Karpas-422 (cell line): ENCODE measurements at regions not wholly inside any gene's neighbourhood (a gene's known extent, or its start where the extent isn't known, plus 50 kb on each side); places are given as distances from the start of the nearest gene placed in this dataset.
"Not testable (repeated sequence)": the region's sequence is repeated elsewhere in the genome, so short reads cannot be mapped to it uniquely, and the experiment has no call there.

ENCODE experiments used
- DNase-seq: peaks from one replicate; pipeline ENCODE4 v3.0.0-alpha.2; 2015
- H2AFZ ChIP-seq: fragments of 200-600 bp; sonication (generic); 2 replicates; pipeline ENCODE4 v1.6.1; 2014; ENCODE audit warnings: antibody characterized with exemption, low read length, mixed read lengths
- H3K27ac ChIP-seq: fragments of 200-600 bp; sonication (generic); 2 replicates; pipeline ENCODE4 v1.5.1; 2014; ENCODE audit warnings: mild to moderate bottlenecking, low read length, moderate library complexity
- H3K27me3 ChIP-seq: fragments of 200-600 bp; sonication (generic); 2 replicates; pipeline ENCODE4 v1.6.1; 2014; ENCODE audit warnings: low read length, mixed read lengths
- H3K36me3 ChIP-seq: fragments of 200-600 bp; sonication (generic); 2 replicates; pipeline ENCODE4 v1.6.1; 2014; ENCODE audit warnings: low read length, mixed read lengths; ENCODE audit not compliant: insufficient read depth
- H3K4me1 ChIP-seq: fragments of 200-600 bp; sonication (generic); 2 replicates; pipeline ENCODE4 v1.6.1; 2014; ENCODE audit warnings: mild to moderate bottlenecking, low read length, mixed read lengths
- H3K4me2 ChIP-seq: fragments of 200-600 bp; sonication (generic); 2 replicates; pipeline ENCODE4 v1.6.1; 2014; ENCODE audit warnings: low read length, low read depth, mild to moderate bottlenecking; ENCODE audit not compliant: poor library complexity, severe bottlenecking
- H3K4me3 ChIP-seq: fragments of 200-600 bp; sonication (generic); 2 replicates; pipeline ENCODE4 v1.5.1; 2014; ENCODE audit warnings: mild to moderate bottlenecking, antibody characterized with exemption, low read length, mixed read lengths
- H3K79me2 ChIP-seq: fragments of 200-600 bp; sonication (generic); 2 replicates; pipeline ENCODE4 v1.6.1; 2014; ENCODE audit warnings: mild to moderate bottlenecking, low read length, mixed read lengths
- H3K9ac ChIP-seq: fragments of 200-600 bp; sonication (generic); 2 replicates; pipeline ENCODE4 v1.6.0; 2014; ENCODE audit warnings: low read length
- H3K9me2 ChIP-seq: fragments of 200-600 bp; sonication (generic), shearing (Covaris generic); replicated peaks from 2 replicates; pipeline ENCODE4 v1.6.0; 2014; ENCODE audit warnings: mild to moderate bottlenecking, low read length, moderate library complexity; ENCODE audit not compliant: insufficient read depth
- H3K9me3 ChIP-seq: fragments of 300-700, 200-600 bp; sonication (generic); 2 replicates; pipeline ENCODE4 v1.6.1; 2014; ENCODE audit warnings: low read length, mixed read lengths
- H4K20me1 ChIP-seq: fragments of 200-600 bp; sonication (generic); 2 replicates; pipeline ENCODE4 v1.6.1; 2014; ENCODE audit warnings: mild to moderate bottlenecking, antibody characterized with exemption, low read length, low read depth; ENCODE audit not compliant: insufficient read depth

- DNase-seq, result no peak
- H3K4me1 ChIP-seq, result no peaks in the 10 kb centered on the region
- H3K27me3 ChIP-seq, result no peaks in the 10 kb centered on the region
- H3K9me3 ChIP-seq, result peaks cover 3% of the 10 kb centered on the region; the same call in 1 of the 2 replicates
- no peak overlapping the region for H3K4me3 ChIP-seq
- H3K9me2 ChIP-seq, result no peaks in the 10 kb centered on the region; the same call in 1 of the 2 replicates
- H2AFZ ChIP-seq, result no peak overlapping the region
- no peaks in the 10 kb centered on the region for H4K20me1 ChIP-seq
- H3K4me2 ChIP-seq, result no peak overlapping the region
- H3K79me2 ChIP-seq, result no peaks in the 10 kb centered on the region
- H3K36me3 ChIP-seq, result no peaks in the 10 kb centered on the region
- H3K9ac ChIP-seq, result no peak overlapping the region
- H3K27ac ChIP-seq, result no peak overlapping the region
These were observed 462.4 kb upstream of the NRSN1 start for GRCh38 chr6:23663652-23664051.

GRCh38 chr6:23665911-23666310, 460.1 kb upstream of the NRSN1 start:
- H3K27ac ChIP-seq, H3K9me3 ChIP-seq, H4K20me1 ChIP-seq, H3K79me2 ChIP-seq, H3K36me3 ChIP-seq, H3K9ac ChIP-seq, DNase-seq, H3K4me2 ChIP-seq, H3K4me3 ChIP-seq, H2AFZ ChIP-seq, H3K27me3 ChIP-seq, H3K4me1 ChIP-seq, H3K9me2 ChIP-seq: not testable (repeated sequence)

- Histone ChIP-seq H3K4me3 (no peak overlapping the region), H3K9ac (no peak overlapping the region), H3K9me3 (peaks cover 19% of the 10 kb centered on the region), H3K27me3 (no peaks in the 10 kb centered on the region), H4K20me1 (no peaks in the 10 kb centered on the region), H3K4me1 (no peaks in the 10 kb centered on the region), H3K4me2 (no peak overlapping the region), H3K27ac (no peak overlapping the region), H3K79me2 (no peaks in the 10 kb centered on the region), H2AFZ (no peak overlapping the region), H3K36me3 (no peaks in the 10 kb centered on the region), H3K9me2 (no peaks in the 10 kb centered on the region; the same call in 1 of the 2 replicates)
- DNase-seq, result no peak
These were observed 453.3 kb upstream of the NRSN1 start for GRCh38 chr6:23672737-23673136.

- H3K27me3 ChIP-seq, result no peaks in the 10 kb centered on the region
- no peak overlapping the region for H3K9ac ChIP-seq
- no peaks in the 10 kb centered on the region for H4K20me1 ChIP-seq
- no peak overlapping the region for H3K27ac ChIP-seq
- peaks cover 9% of the 10 kb centered on the region for H3K9me3 ChIP-seq
- H3K9me2 ChIP-seq, result no peaks in the 10 kb centered on the region
- H2AFZ ChIP-seq, result no peak overlapping the region
- no peak overlapping the region for H3K4me2 ChIP-seq
- no peak for DNase-seq
- H3K4me3 ChIP-seq, result no peak overlapping the region
- no peaks in the 10 kb centered on the region for H3K4me1 ChIP-seq
- H3K79me2 ChIP-seq, result no peaks in the 10 kb centered on the region
- H3K36me3 ChIP-seq, result no peaks in the 10 kb centered on the region
These were observed 447.4 kb upstream of the NRSN1 start for GRCh38 chr6:23678626-23679025.

GRCh38 chr6:23681743-23682142, 444.3 kb upstream of the NRSN1 start:
- Histone ChIP-seq H3K9me3 (no peaks in the 10 kb centered on the region; the same call in 1 of the 2 replicates), H3K27ac (no peak overlapping the region), H4K20me1 (no peaks in the 10 kb centered on the region), H3K4me3 (no peak overlapping the region), H3K36me3 (no peaks in the 10 kb centered on the region), H2AFZ (no peak overlapping the region), H3K4me1 (no peaks in the 10 kb centered on the region), H3K27me3 (no peaks in the 10 kb centered on the region), H3K79me2 (no peaks in the 10 kb centered on the region), H3K9me2 (no peaks in the 10 kb centered on the region), H3K4me2 (no peak overlapping the region), H3K9ac (no peak overlapping the region)
- DNase-seq, result no peak

GRCh38 chr6:23688650-23689049, 437.4 kb upstream of the NRSN1 start:
- H3K36me3 ChIP-seq, result no peaks in the 10 kb centered on the region
- no peak overlapping the region for H3K27ac ChIP-seq
- H3K4me3 ChIP-seq, result no peak overlapping the region
- H3K4me2 ChIP-seq, result no peak overlapping the region
- H3K9ac ChIP-seq, result no peak overlapping the region
- H3K27me3 ChIP-seq, result no peaks in the 10 kb centered on the region
- no peaks in the 10 kb centered on the region for H3K9me2 ChIP-seq
- H3K79me2 ChIP-seq, result no peaks in the 10 kb centered on the region
- no peaks in the 10 kb centered on the region for H3K9me3 ChIP-seq
- H2AFZ ChIP-seq, result no peak overlapping the region
- no peaks in the 10 kb centered on the region for H3K4me1 ChIP-seq
- no peaks in the 10 kb centered on the region for H4K20me1 ChIP-seq
- no peak for DNase-seq

- Histone ChIP-seq H2AFZ (no peak overlapping the region), H3K36me3 (no peaks in the 10 kb centered on the region), H3K27ac (no peak overlapping the region), H3K9ac (no peak overlapping the region), H4K20me1 (no peaks in the 10 kb centered on the region), H3K4me2 (no peak overlapping the region), H3K4me3 (no peak overlapping the region), H3K9me2 (no peaks in the 10 kb centered on the region), H3K27me3 (no peaks in the 10 kb centered on the region), H3K79me2 (no peaks in the 10 kb centered on the region), H3K4me1 (no peaks in the 10 kb centered on the region), H3K9me3 (peaks cover 1% of the 10 kb centered on the region; the same call in 1 of the 2 replicates)
- DNase-seq, result no peak
These were observed 435.5 kb upstream of the NRSN1 start for GRCh38 chr6:23690453-23691049.

- H3K36me3 ChIP-seq, result no peaks in the 10 kb centered on the region
- H3K9me3 ChIP-seq, result peaks cover 8% of the 10 kb centered on the region; the same call in 1 of the 2 replicates
- H2AFZ ChIP-seq, result no peak overlapping the region
- H3K4me2 ChIP-seq, result no peak overlapping the region
- H3K4me3 ChIP-seq, result no peak overlapping the region
- H3K79me2 ChIP-seq, result no peaks in the 10 kb centered on the region
- no peaks in the 10 kb centered on the region for H3K4me1 ChIP-seq
- no peaks in the 10 kb centered on the region for H3K9me2 ChIP-seq
- H4K20me1 ChIP-seq, result no peaks in the 10 kb centered on the region
- H3K27me3 ChIP-seq, result no peaks in the 10 kb centered on the region
- DNase-seq, result no peak
- no peak overlapping the region for H3K9ac ChIP-seq
- H3K27ac ChIP-seq, result no peak overlapping the region
These were observed 433.8 kb upstream of the NRSN1 start for GRCh38 chr6:23692184-23692583.
